ENCODE measurements at regions not wholly inside any gene's neighbourhood (a gene's known extent, or its start where the extent isn't known, plus 50 kb on each side); places are given as distances from the start of the nearest gene placed in this dataset.

DNA sequence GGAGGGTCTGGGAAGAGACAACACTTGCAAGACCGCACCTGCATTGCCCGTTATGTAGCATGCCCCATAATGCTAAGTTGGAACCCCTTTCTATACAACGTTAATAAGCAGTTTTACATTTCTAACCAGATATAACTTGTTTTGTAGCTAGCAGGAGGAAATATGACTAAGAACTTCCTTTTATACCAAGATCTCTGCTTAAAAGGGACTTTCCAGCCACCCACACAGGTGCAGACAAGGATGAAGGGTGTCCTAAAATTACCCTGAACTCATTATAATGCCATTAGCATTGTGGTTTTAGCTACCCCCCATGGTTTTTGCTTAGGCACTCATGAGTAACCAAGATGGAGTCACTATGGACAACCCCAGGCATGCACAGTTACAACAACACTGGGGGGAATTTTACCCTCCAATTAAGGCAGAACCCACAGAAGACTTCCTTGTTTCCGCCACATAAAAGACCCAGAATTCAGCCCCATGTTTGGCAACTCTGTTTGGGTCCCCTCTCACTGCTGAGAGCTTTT lies 362.8 kb downstream of the CBLN2 start:
- DNase-seq (ENCODE audit: low spot score), result no peak

DNA sequence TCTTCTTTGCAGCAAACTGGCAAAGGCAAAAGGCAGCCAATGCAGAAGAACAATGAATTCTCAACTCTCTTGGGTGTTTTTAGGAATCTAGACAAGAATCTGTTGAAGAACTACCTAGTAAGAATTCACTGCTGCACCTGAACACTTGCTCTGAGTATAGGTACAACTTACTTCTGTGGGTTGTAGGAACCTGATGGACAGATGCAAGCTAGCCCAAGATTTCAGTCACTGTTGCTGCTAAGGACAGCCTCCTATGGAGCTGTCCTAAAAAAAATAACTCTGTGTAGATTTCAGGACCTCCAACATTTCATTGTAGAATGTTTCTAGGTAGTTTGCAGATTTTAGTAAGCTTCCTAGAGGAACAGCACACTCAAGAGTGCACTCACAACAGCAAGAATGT lies 363.5 kb downstream of the CBLN2 start:
- DNase-seq (ENCODE audit: low spot score), result no peak

DNA sequence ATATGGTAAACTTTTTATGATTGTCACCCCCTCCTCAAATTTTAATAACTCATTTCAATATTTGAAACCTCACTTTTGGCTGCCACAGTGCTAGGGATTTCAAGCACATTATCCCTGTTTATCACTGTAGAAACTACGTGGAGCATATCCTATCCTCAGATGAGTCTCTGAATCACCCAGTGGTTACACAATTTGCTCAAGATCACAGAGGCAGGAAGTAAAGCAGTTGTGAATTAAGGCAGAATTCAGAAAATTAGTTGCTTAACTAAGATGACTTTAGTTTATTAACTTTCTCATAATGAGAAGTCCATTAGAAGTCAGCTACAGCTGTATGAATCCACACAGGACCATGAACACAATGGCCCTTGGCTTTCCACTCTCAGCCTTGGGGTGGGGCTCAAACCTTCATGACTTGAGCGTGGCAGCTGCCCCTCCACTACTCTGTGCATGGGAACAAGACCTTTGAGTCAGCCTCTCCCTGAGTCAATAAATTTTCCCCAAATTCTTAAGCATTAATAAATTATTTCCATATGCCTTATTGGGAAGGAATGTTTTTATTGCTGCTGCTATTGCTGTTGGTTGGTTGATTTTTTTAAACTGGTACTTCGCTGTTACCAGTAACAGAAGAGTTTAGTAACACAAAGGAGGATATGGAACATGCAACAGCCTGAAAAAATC lies 369.0 kb downstream of the CBLN2 start:
- no peak for DNase-seq (ENCODE audit: low spot score)

DNA sequence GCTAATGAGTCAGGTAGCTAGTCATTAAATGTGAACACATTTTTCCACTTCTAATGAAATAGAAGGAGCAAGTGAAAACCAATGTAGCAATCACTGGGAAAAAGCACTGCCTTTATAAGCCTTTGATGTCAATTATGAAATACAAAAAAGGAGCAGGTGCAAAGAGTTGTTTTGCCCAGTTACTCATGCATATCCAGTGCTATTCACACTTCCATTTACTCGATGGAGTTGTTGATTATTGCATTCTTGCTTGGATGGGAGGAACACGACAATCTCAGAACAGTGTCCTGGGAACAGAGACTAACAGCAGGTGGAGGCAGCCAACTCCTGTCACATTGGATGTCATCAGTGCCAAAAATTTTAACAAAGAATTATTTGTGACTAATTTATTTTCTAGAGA lies 372.5 kb downstream of the CBLN2 start:
- DNase-seq (ENCODE audit: low spot score), result peak; percentile 10

DNA sequence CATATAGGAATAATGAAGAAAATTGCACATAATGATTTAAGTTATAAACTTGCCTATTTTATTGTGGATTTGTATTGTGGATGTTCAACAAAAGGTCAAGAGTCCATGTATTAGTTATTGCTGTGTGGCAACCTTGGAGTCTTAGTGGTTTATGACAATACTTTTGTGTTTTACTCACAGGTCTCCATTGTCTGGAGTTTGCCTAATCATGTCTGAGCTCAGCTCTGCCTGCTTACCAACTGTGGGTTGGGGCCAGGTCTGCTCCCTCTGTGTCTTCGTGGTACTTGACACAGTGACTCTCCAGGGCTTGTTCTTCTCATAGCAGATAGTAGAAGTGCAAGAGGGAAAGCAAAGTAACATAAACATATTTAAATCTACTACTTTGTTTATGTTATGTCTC lies 382.5 kb downstream of the CBLN2 start:
- no peak for DNase-seq (ENCODE audit: low spot score)

DNA sequence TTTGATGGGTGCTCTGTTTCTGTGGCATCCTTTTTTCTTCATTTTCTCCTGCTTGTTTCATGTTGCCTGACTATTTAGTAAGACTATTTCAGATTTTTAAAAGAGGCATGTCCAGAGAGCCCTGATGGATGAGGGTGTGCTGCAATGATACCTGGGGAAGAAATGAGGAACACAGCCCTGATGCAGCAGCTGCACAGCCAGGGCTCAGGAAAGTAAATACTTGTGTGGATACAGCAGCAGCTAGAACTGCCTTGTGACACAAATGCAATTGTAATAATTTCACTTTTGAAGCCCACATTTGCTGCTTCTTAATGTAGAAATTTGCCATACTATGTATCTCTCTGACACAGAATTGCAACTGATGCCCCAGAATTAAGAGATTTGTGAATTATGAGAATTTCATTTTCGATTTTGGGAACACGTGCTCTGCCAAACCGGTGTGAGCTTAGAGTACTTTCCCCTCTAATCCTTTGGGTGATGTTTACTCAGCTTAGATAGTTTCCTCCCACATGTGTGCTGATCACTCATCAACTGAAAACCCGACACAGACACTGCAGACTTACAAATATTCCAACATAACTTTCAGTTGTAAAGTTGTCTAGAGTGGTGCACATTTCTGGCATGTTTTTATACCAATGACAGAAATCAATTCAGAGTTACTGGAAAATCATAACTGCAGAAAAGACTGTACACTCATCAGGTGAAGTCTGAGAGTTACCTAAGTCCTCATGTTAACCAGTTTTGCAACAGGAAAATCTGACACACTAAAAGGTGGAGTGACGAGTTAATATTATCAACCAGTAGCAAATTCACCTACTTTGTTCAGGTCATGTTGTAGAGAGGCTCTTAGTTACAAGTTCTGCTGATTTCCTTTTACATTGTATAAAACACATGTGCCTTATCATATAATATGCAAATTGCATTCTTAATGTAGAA lies 383.4 kb downstream of the CBLN2 start:
- DNase-seq (ENCODE audit: low spot score), result peak; percentile 6

DNA sequence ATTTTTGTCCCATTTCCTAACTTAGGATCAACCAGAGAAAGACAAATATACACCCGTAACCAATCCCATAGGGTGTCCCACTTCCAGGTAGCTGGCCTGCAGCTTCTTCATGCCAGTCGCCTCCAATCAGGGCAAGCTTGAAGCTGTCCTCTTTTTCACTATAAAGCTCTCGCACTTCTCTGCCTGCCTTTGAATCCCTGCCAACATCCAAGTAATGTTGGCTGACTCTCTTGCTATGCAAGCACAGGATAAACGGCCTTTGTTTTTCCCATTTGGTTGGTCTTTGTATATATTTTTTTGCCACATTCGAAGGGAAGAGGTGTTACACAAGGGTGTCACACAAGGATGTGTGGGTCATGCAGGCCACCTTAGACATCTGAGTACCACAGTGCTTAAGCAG lies 388.8 kb downstream of the CBLN2 start:
- peak; percentile 53 for DNase-seq (ENCODE audit: low spot score)

DNA sequence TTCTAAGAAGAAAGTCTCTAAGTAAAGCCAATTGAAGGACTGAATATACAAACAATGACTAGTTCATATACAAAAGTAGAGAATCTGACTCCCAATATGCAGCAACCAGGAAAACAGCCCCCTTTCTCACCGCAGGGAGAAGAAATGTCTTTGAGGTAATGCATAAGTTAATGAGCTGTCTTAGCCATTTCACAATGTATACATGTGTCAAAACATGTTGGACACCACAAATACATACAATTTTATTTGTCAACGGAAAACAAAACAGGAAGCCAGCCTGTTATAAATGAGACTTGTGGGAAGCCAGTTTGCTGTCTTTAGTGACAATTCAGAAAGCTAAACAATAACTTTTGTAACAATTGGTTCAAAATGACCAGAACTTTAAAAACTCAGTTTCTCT lies 389.2 kb downstream of the CBLN2 start:
- no peak for DNase-seq (ENCODE audit: low spot score)

DNA sequence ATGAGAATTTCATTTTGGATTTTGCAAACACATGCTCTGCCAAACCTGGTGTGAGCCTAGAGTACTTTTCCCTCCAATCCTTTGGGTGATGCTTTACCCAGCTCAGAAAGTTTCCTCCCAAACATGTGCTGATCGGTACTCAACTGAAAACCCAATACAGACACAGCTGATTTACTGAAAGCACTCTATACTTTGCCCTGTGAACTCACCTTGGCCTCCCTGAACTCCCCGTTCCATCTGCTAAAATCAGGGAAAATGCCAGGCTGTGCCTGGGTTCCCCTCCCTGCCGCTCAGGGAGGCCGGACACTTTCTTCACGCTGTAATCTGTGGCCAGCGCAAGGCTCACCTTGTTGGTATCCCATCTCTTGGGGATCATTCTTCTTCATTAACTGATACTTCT lies 391.2 kb downstream of the CBLN2 start:
- no peak for DNase-seq (ENCODE audit: low spot score)

DNA sequence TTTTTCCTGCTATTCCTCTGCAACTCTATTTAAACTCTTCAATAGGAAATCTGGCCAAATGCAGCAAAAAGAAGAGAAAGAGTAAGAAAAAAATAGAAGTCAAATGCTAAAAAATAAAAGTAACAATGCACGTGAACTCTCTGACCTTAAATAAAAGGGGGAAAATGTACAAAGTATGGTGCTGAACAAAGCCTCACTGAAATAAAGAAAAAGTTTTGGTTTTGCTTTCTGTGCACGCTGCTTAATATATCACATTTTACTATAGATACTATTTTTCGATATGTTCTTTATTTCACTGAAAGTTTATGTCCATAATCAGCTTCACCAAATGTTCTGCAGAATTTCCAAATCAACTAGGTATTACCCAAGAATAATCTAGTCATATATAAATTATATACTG lies 396.3 kb downstream of the CBLN2 start:
- no peak for DNase-seq (ENCODE audit: low spot score)

DNA sequence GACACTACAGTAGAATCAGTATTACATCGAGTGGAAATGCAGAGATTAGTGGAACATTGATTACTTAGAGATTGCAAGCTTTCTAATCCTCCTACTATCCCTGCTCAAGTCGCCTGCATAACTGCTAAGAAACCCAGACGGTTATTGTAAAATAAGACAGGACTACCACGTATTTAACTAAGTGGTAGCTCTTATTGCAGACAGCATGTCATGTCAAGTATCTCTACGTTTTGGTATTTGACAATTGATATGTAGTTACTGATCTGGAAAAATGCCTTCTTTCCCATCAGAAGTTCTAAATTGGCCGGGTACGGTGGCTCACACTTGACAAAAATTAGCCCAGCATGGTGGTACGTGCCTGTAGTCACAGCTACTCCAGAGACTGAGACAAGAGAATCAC lies 404.1 kb downstream of the CBLN2 start:
- no peak for DNase-seq (ENCODE audit: low spot score)

DNA sequence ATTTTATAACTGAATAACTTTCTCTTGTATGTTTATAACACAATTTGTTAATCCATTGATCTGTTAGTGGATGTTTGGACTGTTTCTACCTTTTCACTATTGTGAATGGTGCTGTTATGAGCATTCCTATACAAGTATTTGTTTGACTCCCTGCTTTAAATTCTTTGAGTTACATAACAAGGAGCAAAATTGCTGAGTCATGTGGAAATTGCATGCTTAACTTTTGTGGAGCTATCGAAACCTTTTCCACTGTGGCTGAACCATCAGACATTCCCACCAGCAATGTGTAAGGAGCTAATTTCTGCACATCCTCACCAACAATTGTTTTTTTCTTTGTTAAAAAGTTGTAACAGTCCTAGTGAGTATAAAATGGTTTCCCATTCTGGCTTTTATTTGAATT lies 415.5 kb downstream of the CBLN2 start:
- no peak for DNase-seq (ENCODE audit: low spot score)

DNA sequence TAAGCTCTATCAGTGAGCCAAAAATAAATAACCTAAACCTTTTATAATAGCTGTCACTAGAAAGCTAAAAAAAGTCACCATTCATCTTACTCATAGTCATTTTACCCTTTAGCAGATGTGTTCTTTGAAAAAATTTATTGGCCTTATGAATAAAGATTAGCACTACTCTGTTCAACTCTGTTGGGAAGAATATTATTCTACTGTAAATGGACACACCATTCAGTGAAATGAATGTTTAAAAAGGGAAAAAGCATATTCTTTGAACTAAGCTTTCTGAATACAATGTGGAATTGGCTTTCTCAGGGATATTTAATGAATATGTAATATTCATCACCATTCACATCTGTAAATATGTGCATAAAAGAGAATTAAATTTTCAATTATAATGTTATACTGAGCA lies 422.0 kb downstream of the CBLN2 start:
- DNase-seq (ENCODE audit: low spot score), result no peak

DNA sequence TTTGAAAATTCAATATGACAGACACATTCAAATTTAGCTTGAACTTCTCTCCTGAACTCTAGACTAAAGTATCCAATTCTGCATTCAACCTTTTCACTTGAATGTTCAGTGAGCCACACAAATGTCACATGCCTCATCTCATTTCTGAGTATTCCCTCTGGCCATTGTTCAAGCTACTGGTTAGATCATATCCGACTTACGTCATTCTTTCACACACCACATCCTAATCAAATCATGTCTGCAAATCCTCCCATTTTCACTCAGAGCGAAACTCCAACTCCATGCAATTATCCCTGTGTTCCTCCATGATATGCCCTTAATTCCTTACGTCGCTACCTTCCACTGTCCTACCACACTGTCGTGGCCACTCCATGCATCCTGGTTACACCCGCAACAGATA lies 425.1 kb downstream of the CBLN2 start:
- no peak for DNase-seq (ENCODE audit: low spot score)

DNA sequence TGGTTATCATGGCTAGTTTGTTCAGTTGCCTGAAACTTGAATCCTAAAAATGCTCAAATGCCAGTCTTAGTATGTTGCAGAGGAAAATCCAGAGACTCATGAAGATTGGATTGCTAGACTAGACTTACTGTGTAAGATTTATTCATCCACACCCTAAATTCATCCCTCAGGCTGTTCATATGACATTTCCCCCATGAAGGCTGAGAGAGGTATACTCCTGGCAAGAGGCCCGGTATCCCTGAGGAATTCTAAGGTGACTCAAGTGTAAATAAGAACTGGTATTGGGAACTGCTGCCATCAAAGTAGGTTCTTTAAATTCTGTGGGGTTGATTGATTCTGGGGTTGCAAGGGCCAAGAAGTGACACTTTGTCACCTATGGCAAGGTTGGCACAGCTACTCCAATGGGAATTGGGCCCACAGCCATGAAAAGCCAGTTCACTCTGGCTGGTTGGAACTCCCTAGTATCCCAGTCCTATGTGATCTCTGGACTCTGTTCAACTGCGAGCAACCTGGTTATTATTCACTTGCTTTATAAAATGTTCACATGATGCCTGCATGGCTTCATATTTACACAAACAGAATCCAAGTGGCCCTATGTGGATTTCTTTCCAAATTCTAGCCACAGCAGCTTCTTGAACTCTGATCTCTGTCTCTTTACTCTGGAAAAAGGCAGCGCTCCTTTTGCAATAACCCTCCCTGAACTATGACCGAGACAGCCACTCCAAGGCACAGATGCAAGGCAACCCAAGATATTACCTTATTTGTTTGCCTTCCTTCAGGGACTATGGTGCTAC lies 429.1 kb downstream of the CBLN2 start:
- DNase-seq (ENCODE audit: low spot score), result no peak

DNA sequence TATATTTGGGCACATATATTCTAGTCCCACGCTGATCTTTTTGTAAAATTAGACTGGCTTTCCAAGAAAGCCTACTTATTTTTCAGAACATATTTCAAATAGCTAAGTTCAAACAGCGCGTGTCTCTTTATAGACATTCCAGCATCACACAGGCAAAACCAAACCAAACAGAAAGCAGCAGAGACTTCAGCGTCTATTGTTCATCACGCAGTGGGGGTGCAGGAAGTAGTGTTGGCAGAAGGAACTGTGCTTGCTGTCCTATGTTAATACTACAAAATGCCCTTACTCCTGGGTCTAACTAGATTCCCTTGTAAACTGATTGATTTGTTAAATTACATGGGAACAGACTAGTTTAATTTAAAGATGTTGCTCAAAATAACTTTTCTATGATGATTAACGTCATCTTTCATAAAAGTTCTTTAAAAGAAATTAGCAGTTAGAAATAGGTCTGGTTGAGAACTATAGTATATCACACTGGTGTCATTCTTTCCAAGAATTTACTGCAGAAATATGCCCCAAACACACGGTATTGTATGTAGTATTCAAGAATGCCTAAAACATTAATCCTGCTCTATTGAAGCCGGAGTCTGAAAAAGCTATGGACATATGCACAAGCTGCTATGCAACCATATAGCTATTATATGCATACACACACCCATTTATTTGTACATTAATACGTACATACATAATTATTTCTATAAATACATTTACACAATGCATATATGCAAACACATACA lies 436.3 kb downstream of the CBLN2 start:
- peak; percentile 54 for DNase-seq (ENCODE audit: low spot score)

DNA sequence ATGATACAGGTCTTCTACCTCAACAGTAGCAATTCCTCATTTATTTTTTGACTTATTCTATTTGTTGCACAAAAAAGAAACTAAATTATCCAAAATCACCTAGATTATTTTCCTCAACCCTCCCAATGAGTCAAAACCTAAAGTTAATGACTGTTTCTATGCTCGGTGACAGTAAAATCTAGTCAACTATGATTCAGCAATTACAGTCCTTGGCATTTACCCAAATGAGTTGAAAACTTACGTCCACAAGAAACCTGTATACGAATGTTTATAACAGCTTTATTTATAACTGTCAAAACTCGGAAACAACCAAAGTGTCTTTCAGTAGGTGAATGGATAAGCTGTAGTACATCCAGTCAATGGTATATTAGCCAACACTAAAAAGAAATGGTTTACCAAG lies 439.3 kb downstream of the CBLN2 start:
- DNase-seq (ENCODE audit: low spot score), result no peak

DNA sequence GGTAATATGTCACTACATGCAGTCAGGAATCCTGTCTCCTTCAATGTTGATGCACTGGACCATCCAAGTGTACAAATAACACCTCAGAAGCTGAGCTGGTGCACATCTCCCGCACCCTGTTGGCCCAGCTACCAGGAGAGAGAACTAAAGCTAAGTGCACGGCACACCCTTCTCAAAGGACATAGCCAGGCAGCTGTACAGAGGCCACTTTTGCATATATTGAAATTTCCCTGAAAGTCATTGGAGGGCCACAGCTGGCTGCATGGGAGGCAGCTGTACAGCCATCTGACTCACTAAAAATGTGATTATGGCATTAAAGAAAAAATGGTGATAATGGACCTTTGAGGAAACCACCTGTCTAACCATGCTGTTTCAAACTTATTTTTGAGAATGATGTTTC lies 441.7 kb downstream of the CBLN2 start:
- no peak for DNase-seq (ENCODE audit: low spot score)

DNA sequence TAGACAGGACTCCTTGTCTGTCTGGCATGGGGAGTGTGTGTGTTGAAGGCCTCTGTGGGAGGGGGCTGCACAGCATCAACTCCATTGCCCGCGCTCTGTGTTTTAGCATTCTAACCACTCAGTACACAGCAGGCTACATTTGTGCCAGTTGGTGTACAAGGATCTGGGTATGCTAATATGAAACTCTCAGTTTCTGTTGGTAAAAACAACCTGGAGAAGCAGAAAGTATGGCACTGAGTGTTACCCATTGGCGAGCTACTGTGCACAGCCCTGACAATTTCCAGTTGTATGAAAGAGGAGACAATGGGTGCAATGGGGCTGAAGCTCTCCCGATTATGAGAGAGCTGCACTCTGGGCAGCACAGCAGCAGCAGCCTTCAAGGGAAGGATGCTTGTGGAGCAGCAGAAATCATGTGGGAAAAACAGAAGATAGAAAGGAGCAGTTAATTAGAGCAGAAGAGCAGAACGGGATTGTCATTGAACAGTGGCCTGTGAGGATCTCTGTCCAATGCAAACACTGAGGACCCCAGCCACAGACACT lies 443.6 kb downstream of the CBLN2 start:
- DNase-seq (ENCODE audit: low spot score), result no peak

DNA sequence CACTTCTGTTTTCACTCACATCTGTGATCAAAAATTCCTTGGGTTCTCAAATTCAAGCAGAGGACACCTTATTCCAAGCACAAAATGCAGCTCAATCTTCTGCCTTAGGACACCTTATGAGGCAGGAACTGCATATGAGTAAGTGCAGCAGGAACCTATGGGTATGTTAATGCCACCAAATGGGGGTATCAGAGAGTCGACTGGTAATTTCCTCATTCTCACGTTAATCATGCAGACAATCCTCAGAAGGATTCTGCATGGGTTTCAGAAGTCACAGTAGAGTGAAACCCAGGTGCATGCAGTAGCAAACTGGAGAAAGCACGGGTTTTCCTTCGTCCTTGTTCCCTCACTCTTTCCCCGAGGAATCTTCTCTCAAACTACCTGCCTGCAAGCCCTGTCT lies 452.8 kb downstream of the CBLN2 start:
- no peak for DNase-seq (ENCODE audit: low spot score)

DNA sequence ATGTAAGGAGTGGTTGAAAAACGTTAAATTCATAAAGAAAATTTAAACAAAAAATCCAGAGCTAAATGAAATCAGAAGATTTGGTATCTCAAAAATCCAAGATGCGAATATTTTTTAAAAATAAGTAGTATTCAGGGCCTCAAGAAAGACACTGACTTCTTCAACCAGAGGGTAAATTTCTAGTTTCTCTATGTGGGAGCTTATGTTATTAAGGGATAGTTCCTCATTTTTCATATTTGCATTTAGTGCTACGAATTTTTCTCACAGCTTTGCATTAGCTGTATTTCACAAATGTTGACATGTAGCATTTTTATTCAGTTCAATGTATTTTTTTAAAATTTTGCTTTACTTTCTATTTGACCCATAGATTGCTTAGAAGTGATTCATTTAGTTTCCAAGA lies 454.7 kb downstream of the CBLN2 start:
- no peak for DNase-seq (ENCODE audit: low spot score)

DNA sequence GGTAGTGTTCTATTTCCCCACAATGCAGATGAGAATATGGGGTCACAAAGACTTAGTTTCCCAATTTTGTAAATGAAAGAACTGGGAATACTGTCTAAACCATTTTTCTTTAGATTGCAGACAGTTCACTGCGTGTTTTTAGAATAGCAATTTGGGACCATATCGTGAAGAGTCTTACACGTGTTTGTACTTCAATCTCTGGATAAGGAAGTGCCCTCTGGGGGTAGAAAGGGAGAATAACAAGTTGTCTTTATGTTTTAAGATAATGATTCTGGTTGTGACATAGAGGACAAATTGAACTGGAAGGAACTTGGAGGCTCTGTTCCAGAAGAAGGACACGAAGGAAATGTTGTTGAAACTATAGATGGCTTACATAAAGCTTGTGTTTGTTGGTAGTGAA lies 457.7 kb downstream of the CBLN2 start:
- peak; percentile 4 for DNase-seq (ENCODE audit: low spot score)

Measured in Ammon's horn (tissue), 1 donor.